ENCODE measurements at regions not wholly inside any gene's neighbourhood (a gene's known extent, or its start where the extent isn't known, plus 50 kb on each side); places are given as distances from the start of the nearest gene placed in this dataset.
"Not testable (repeated sequence)": the region's sequence is repeated elsewhere in the genome, so short reads cannot be mapped to it uniquely, and the experiment has no call there.

- Mint-ChIP-seq H3K4me1 (peaks cover 39% of the 10 kb centered on the region), H3K36me3 (ENCODE audit: low read depth) (no peaks in the 10 kb centered on the region), H3K27ac (peak overlapping the region in 2 of 3 experiments; percentile 23 to 95), H3K27me3 (ENCODE audit: low read depth) (peaks cover 96% of the 10 kb centered on the region), H3K4me3 (peak overlapping the region; percentile 85 to 93 (median 90)), H3K9me3 (peaks cover 2% of the 10 kb centered on the region)
- TF ChIP-seq CTCF (IDR thresholded peaks at IDR 0.05; ENCODE audit: unreplicated experiment in 3 of 3), result no peak
These were observed 411.0 kb upstream of the ESRRG start for GRCh38 chr1:217133958-217134856.

- H3K27ac Mint-ChIP-seq, result peak overlapping the region in 1 of 3 experiments; percentile 55
- peaks cover 28% of the 10 kb centered on the region for H3K4me1 Mint-ChIP-seq
- H3K36me3 Mint-ChIP-seq (ENCODE audit: low read depth), result no peaks in the 10 kb centered on the region
- H3K4me3 Mint-ChIP-seq, result peak overlapping the region; percentile 17 to 34 (median 26)
- no peak for TF ChIP-seq CTCF (IDR thresholded peaks at IDR 0.05; ENCODE audit: unreplicated experiment in 3 of 3)
- H3K9me3 Mint-ChIP-seq, result peaks cover 2% of the 10 kb centered on the region
- peaks cover 96% of the 10 kb centered on the region for H3K27me3 Mint-ChIP-seq (ENCODE audit: low read depth)
These were observed 409.9 kb upstream of the ESRRG start for GRCh38 chr1:217133092-217133491.

GRCh38 chr1:217123340-217123739, 400.1 kb upstream of the ESRRG start:
- not testable (repeated sequence) for H3K9me3 Mint-ChIP-seq; H3K27ac Mint-ChIP-seq; H3K4me3 Mint-ChIP-seq; H3K4me1 Mint-ChIP-seq; H3K36me3 Mint-ChIP-seq (ENCODE audit: low read depth)
- H3K27me3 Mint-ChIP-seq (ENCODE audit: low read depth), result peaks cover 11% of the 10 kb centered on the region

DNA sequence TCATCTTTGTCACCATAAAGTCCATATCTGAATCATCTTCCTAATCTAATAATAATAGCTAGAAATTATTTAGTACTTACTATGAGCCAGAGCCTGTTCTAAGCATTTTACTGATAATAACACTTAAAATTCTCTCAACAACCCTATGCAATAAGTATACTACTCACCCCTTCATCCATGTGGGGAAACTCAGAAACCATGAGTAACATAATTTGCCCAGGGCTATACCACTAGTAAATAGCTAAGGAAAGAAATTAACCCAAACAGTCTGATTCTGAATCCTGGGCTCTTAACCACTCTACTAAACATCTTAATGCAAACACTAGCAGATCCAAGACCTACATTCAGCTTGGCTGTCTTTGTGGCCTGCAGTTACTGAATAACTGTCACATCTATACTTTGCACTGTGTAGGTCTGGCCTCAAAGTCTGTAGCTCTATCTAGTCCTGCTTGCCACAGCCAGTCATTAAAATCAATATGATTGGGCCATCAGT, 394.8 kb upstream of the ESRRG start:
- no peak overlapping the region for H3K4me3 Mint-ChIP-seq
- peaks cover 7% of the 10 kb centered on the region for H3K9me3 Mint-ChIP-seq
- peaks cover 4% of the 10 kb centered on the region for H3K27me3 Mint-ChIP-seq (ENCODE audit: low read depth)
- peaks cover 3% of the 10 kb centered on the region for H3K36me3 Mint-ChIP-seq (ENCODE audit: low read depth)
- no peak overlapping the region for H3K27ac Mint-ChIP-seq
- no peaks in the 10 kb centered on the region for H3K4me1 Mint-ChIP-seq
- TF ChIP-seq CTCF (IDR thresholded peaks at IDR 0.05; ENCODE audit: unreplicated experiment in 3 of 3), result no peak

DNA sequence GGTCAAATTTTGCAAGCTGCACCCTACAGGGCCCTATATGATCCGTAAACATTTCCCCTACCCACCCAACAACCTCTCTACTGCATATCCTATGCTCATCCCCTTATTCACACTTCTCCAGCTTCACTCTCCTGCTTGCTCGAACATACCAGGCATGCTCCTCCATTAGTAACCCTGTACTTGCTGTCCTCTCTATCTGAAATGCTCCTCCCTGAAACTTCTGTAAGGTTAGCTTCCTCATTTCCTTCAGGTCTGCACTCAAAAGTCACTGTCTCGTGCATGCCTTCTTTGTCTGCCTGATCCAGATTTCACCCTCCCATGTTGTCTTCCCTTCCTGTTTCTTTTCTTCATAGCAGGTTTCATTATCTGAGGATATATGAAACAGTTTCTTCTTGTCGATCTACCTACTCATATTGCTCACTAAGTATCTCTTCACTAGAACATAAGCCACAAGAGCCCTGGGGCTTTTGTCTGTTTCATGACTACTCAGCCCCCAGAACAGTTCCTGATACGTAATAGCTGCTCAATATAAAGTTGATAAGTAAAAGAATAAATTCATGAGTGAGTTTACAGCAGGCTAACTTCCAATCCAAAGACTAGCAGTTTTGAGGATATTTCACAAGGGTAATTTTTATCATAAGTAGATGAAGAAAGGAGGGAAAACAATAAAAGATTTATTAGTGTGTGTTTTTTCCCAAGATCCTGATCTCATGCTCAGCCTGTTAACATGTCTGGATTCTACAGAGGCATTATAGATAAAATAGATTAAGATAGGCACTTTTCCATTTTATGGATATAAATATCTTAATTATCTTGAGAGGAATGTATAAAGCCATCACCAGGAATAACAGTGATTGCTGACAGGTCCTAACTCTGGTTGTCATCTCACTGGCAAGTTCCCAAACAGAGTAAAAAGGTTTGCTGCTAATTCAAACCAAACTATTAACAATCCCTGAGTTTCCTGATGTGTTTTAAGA, 392.5 kb upstream of the ESRRG start:
- Mint-ChIP-seq H3K4me3 (no peak overlapping the region), H3K27me3 (ENCODE audit: low read depth) (peaks cover 4% of the 10 kb centered on the region), H3K4me1 (no peaks in the 10 kb centered on the region), H3K27ac (peak overlapping the region in 1 of 3 experiments; percentile 20), H3K9me3 (peaks cover 9% of the 10 kb centered on the region), H3K36me3 (ENCODE audit: low read depth) (no peaks in the 10 kb centered on the region)
- no peak for TF ChIP-seq CTCF (IDR thresholded peaks at IDR 0.05; ENCODE audit: unreplicated experiment in 3 of 3)

DNA sequence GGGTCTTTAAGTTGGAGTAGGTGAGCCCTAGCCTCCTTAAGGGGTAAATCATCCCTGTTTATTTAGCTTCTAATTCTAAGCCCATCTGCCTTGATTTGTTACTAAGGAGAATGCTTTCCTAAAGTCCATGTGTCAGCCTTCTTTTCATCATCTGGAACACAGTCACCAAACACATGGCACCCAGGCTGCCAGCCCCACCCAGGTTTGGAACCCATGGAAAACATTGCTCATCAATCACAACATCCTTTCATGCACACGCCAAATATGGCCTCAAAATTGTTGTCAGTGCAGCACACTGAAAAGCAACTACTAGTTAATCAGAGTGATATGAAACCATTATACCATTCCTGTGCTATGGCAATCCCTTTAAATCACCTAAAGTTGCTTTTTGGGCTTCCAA, 386.7 kb upstream of the ESRRG start:
- no peak overlapping the region for H3K27ac Mint-ChIP-seq
- no peak for TF ChIP-seq CTCF (IDR thresholded peaks at IDR 0.05; ENCODE audit: unreplicated experiment in 3 of 3)
- H3K27me3 Mint-ChIP-seq (ENCODE audit: low read depth), result peaks cover 20% of the 10 kb centered on the region
- H3K4me1 Mint-ChIP-seq, result peaks cover 10% of the 10 kb centered on the region
- no peaks in the 10 kb centered on the region for H3K36me3 Mint-ChIP-seq (ENCODE audit: low read depth)
- H3K9me3 Mint-ChIP-seq, result peaks cover 6% of the 10 kb centered on the region
- no peak overlapping the region for H3K4me3 Mint-ChIP-seq
